HG02588 (cell line): ENCODE measurements at regions not wholly inside any gene's neighbourhood (a gene's known extent, or its start where the extent isn't known, plus 50 kb on each side); places are given as distances from the start of the nearest gene placed in this dataset.

Experiments used
- ATAC-seq: cut with Tn5 transposase; IDR thresholded peaks from one replicate; pipeline ENCODE4 v1.9.1; 2021; ENCODE audit warnings: mild to moderate bottlenecking, moderate library complexity; ENCODE audit not compliant: unreplicated experiment

DNA sequence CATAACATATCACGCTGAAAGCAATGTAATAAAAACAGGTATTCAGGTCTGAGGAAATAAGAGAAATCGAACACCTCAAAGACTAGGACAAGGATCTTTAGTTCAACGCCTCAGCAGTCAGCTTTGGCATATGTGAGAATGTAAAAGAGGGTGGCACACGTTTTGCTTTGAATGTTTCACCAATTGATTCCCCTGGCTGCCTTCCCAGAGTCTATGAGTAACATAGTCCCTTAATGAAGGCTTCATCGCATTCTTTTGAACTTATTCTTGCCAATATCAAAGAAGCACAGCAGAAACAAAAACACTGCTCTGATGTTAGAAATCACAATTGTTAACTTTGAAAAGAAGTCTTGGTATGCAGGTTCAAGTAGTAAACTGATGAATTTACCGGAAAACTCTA, 764.8 kb downstream of the ADGRL2 start:
- ATAC-seq: no peak

DNA sequence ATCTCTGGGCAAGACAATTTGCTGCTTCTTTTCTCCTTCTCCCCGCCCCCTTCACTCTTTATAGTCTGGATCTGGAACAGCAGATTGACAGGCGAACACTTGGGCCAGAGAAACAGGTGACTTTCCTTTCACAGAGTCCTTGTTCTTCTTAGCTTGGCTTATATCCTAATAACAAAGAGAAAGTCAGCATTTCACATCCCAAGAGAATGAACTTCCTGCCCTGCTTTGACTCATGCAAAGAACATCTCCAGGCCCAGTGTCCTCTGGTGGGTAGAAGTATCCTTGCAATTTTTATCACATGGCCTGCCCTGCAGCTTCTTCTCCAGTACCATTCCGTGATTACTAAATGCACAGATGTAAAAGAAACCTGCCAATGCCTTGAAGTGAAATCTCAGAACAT, 764.4 kb downstream of the ADGRL2 start:
- ATAC-seq: no peak

DNA sequence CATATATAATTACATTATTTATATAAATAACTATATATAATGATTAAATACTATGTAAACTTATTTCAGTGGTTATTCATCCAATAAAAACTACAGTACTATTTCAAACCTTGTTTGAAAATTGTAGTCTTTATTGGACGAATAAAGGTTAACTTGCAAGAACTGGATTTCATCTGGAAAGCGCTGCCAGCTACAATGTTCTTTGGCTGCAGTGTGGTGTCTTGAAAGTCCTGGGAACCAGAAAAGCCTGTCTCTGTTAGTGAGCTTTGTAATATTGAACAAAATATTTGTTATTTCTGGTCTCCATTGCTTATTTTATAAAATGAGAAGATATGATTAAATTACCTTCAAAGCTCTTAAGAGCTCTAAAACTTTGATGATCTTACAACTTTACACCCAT, 763.6 kb downstream of the ADGRL2 start:
- ATAC-seq: no peak

DNA sequence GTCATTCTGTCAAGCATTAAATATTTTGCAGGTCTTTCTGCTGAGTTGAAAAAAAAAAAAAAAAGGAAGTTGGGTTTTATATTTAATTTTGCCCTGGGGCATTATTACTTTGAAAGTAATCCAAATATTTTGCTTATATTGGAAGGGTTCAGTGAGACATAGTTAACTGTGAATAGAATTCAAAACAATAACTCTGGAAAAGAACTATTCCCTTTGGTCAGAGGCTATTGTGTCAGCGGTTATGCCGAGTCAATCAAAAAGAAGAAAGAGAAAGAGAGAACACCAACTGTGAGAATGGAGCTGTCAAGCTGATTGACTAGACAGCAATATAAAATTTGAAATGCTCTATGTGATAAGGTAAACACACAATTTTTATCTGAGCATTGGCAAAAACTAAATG, 761.7 kb downstream of the ADGRL2 start:
- no peak for ATAC-seq

DNA sequence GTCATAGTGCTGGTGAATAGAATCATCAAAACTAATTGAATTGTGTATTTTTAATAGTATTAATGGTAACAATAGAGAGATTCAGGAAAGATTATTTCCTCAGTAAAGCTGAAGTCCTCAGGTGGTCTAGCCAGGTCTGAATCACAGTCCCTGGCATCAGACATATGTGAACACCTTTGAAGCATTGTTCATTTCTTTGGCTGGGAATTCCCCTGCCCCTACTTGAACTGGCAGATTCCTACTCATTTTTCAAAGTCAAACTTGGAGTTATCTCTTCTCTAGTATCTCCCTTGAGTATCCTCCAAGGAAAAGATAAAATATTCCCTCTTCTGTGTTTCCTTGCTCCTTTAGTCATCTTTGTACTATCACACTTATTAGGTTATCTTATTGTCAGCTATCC, 759.8 kb downstream of the ADGRL2 start:
- no peak for ATAC-seq

DNA sequence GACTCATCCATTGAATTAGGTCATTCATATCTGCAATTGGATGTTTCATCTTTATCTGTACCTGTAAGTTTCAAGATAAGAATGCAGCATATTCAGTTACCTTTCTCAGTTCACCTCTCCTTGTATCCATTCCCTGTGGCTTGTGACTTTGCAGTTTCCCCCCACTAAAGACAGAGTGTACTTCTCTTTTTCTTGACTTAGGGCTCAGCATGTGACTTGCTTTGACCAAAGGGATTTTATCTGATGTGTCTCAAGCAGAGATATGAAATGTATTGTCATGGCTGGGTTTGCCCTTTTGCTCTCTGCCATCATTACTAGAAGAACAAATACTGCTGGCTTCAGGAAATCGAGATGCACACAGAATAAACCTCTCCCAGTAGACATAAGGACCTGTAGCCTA, 754.8 kb downstream of the ADGRL2 start:
- ATAC-seq: no peak

DNA sequence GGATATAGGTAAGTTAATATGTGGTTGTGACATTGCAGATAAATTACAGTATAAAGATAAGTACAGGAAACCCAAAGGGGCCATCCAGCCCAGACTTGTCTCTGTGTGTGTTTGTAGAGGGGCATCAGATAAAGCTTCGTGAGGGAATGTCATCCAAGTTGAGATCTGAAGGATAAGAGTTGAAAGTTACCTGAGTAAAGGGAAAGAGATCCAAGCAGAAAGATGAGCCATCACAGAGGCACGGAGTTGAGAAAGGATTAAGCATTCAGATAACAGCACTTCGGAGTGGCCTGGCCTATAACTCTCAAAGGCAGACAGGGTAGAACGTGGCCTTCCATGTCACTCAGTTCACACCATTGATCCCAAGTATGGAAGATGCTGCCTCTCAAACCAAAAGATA, 749.1 kb downstream of the ADGRL2 start:
- ATAC-seq: no peak

DNA sequence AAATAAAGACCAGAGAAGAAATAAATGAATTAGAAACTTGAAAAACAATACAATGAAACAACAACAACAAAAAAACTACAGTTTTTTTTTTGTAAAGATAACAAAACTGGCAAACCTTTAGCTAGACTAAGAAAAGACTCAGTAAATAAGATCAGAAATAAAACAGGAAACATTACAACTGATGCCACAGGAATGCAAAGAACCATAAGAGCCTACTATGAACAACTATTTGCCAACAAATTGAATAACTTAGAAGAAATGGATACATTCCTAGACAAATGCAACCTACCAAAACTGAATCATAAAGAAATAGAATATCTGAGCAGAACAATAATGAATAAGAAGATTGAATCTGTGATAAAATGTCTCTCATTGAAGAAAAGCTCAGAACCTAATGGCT, 742.0 kb downstream of the ADGRL2 start:
- ATAC-seq: no peak

DNA sequence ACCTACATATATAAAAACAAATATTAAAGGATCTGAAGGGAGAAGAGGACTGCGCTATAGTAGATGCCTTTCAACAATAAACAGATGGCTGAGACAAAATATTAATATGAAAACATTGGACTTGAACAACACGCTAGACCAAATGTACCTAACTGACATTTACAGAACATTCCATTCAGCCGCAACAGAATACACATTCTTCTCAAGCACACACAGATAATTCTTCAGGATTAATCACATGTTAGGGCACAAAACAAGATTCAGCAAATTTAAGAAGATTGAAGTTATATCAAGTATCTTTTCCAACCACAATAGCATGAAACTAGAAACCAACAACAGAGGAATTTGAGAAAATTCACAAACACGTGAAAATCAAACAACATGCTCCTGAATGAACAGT, 741.4 kb downstream of the ADGRL2 start:
- no peak for ATAC-seq

DNA sequence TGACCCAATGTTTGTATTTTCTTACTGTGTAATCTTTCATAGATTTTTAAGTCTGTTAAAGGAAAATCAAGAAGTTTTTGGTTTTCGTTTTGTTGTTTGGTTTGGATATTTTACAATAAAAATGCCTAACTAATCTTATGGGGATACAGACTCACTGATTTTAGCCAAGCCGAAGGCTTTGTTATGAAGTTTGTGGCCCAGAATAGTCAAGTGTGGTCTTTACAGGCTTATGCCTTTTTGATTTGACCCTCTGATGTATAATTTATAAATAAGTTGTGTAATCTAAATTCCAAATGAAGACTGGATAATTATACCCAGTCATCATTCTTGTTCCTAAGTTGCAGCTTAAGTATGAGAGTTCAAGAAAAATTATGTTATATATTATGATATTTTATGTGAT, 739.3 kb downstream of the ADGRL2 start:
- ATAC-seq: no peak

DNA sequence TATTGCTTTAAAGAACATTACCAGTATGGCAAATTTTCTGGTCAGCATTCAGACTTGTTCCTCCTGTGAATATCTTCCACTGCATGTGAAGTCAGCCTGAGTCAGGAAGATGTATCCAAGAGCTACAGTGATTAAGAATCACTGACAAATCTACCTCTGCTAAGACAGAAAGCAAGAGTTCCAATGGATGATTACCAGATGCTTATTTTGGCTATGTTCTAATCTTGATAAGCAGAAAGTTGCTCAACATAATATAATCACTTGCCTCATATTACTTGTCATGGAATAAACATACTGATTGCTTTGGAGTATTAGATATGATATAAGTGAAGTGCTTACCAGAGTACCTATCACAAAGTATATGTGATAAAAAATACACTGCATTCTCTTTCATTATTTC, 738.1 kb downstream of the ADGRL2 start:
- ATAC-seq: no peak

DNA sequence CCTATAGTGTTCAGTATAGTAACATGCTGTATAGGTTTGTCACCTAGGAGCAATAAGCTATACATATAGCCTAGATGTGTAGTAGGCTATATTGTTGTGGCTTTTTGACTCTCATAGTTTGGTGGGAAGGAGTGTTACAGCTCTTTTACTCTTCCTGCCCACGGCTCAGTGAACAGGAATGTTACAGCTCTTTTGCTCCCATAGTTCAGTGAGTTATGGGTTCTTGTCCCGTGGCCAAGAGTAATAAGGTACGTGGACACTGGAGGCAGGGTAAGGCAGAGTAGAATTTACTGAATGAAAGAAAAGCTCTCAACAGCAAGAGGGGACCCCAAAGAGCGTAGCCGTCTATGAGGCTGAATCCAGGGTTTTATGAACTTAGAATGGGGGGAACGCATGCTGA, 734.3 kb downstream of the ADGRL2 start:
- no peak for ATAC-seq

DNA sequence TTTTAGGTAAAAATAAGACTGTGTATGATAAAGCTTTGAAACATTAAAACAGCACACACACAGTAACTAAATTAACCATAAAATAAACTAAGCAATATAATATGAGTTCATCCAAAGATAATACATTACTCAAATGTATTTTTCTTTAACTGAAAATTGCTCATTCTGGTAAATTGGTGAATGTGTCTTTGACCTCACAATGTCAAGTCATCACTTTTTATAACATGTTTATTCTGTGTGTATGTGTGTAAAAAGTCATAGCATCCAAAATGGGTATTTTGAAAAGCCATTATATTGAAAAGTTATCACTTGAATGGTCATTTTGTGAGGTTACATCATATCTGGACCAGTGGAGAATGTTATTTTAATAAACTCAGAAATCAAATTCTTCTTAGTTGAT, 724.6 kb downstream of the ADGRL2 start:
- no peak for ATAC-seq

DNA sequence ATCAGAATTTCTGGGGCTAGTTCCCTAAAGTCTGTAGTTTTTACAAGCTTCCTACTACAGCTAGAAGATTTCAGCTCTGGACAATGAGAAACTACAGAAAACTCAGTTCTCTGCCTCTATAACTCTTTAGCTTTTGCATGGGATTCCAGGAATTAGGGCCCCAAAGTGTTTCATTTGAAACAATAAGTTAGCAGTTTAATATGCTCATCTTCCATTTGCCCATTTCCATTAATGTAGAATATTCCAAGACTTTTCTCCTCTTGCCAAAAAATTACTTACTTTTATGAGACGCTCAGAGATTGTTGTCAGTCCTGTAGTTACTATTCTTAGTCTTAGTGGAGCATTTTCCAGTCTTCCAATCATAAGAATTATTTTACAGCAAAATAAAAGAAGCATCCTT, 719.9 kb downstream of the ADGRL2 start:
- no peak for ATAC-seq

DNA sequence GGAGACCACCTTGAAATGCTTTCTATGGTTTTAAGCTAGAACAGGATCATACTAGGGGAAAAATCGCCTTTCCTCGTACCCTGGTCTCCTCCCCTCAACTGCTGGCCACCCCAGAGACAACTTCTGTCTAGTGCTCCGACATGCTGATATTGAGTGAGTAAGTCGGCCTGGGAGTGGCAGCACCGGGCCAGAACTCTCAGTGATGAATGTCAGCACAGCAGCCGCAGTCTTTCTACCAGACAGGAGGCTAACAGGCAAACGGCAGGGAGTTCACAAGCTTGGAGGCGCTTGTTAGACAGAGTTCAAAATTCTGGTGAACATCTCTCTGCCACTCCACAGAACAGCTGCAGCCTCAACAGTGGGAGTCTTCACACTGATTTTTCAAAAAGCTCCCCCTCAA, 716.9 kb downstream of the ADGRL2 start:
- no peak for ATAC-seq

DNA sequence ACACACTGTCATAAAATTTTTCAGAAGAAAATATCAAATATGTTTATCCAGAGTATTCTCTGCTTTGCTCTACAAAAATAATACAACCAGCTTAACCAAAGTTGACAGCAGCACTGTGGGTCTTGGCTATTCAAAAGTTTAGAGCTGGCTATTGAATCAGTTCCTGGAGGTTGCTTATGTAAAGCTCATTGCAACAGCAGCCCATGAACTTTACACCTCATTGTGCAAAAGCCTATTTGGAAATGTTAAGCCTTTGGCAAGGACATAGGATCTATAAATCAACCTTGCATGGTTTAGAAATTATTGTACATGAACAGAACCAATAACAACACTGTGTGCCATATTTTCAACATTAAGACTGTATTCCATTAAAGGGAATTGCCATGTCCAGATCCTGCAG, 714.9 kb downstream of the ADGRL2 start:
- no peak for ATAC-seq

DNA sequence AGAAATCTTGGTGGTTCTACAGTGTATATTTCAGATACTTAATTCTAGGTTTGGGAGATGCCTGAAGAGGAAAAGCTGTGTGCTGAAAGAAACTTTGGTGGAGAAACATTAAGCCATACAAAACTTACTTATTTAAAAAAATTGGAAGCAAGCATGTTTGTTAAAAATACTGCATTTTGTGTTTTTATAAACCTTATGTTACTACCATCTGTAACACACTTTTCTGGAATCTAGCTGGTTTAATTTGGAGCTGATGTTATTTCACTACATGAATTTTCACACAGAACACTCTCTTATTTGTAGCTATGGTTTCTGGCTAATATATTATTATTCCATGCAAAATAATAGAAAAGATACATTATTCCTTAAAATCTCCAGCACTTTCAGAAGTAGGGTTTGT, 710.7 kb downstream of the ADGRL2 start:
- no peak for ATAC-seq

DNA sequence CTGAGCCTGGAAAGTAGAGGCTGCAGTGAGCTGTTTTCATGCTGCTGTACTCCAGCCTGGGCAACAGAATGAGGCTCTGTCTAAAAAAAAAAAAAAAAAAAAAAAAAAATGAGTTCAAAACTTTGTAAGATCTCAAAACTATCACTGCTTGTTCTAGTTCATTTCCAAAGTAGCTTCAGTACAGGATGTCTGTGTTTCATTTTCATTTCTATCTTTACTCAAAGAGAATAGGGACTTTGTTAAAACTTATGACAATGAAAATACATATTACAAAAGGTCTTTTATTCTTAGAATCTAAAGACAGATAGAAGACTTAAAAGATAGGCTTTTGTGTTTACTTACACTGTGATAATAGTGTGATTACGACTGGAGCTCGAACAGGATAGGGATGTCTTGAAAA, 709.7 kb downstream of the ADGRL2 start:
- ATAC-seq: no peak

DNA sequence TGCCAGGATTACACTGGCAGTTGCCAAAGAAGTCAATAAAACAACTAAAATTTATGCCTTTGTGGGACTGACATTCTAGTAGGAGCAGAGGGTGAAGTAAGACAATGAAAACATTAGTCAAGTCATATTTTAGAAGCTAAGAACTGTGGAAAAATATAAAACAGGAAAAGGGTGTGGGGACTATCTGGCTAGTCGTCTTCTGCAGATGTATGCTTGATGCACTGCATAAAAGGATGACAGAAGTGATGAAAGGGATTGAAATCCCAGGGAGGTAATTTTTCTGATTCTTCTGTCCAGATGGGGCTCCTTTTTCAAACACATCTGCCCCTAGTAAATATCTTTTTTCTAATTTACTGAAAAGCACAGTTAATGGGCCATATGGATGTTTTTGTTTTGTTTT, 706.3 kb downstream of the ADGRL2 start:
- ATAC-seq: no peak

DNA sequence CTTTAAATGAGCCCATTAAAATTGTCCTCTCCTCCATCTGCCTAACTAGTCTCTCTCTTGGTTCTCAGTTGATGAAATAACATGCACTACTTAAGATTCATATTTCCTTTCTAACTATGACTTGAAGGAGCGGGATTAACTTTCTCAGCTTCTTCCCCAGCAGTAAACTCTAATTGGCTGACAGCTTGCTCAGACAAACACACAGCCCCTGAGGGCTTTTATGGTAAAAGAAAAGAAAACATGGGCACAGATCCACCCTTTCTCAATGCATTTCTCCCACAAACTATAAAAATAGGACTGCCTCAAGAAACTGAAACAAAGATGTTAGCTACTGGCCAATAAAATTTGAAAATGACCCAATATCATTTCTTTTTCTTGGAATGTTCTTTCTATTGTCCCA, 703.1 kb downstream of the ADGRL2 start:
- ATAC-seq: no peak

DNA sequence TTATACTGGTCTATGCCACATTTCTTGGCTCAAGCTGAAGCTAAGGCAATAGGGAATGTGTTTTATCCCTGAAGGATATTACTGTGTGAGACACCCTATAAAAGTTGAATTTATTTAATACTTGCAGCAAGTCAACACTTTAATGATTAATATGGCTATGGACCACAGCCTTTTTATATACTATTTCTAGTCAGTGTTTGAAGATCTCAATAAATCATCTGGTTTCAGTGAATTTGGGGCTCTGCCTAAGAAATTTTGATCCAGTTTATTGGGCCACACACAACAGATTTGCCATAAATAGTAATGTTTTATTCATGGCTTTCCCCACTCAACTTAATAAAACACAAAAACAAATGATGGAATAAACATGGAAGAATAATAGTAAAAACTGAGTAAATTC, 698.3 kb downstream of the ADGRL2 start:
- ATAC-seq: no peak

DNA sequence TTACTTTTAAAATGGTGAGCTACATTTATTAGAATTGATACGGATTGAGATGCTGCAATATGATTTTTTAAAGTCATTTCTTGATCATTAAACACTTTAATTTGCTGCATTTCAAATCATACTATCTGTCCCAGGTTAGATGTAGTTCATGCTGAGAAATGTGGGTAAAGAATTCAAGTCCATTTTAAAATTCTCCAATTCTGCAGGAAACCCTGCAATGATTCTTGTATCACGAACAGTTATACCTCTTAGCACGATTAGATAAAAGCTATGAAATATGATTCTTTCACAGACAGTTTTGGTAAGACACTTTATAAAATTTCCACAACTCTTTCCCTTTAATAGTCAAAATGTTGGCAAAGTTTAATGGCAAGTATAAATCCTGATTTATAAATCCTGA, 693.4 kb downstream of the ADGRL2 start:
- no peak for ATAC-seq

DNA sequence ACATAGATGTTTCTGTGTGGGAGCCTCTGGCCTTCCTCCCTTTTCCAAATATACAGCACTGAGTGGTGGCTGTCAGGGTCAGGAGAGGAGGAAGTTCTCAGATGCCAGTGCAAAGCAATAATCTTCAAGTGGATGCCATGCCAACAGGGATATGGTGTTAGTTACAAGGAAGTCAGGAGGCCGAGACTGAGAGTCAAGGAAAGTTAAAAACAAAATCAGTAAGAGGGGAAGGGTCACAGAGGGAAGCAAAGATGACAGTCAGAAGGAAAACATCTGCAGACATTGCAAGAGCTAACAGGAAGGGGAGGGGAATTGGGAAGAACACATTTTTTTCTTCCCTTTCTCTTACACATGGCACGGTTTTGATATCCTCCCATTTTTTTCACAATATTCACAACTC, 691.4 kb downstream of the ADGRL2 start:
- no peak for ATAC-seq
